BJ (cell line): ENCODE measurements at regions not wholly inside any gene's neighbourhood (a gene's known extent, or its start where the extent isn't known, plus 50 kb on each side); places are given as distances from the start of the nearest gene placed in this dataset.
"Not testable (repeated sequence)": the region's sequence is repeated elsewhere in the genome, so short reads cannot be mapped to it uniquely, and the experiment has no call there.

Source experiments
- CTCF ChIA-PET: fragments of 350-600 bp; formaldehyde crosslinking; extraction: SDS; loops from one replicate; lab custom pipeline; 2021; ENCODE audit warnings: antibody characterized with exemption, inconsistent platforms; lab: Yijun Ruan, JAX
- POLR2A ChIA-PET: fragments of 300-600 bp; sonication (Branson Sonifier 250); formaldehyde crosslinking; extraction: SDS; loops from one replicate; lab custom pipeline; 2021; ENCODE audit warnings: antibody characterized with exemption; lab: Charles Lee
- DNase-seq: peaks from one replicate; pipeline ENCODE4 v3.0.0-alpha.2; 2011; ENCODE audit warnings: low read depth
- H3K27me3 ChIP-seq: 2 replicates; pipeline ENCODE4 v1.6.0; 2011; ENCODE audit warnings: low read length; ENCODE audit not compliant: control insufficient read depth, insufficient read depth
- H3K36me3 ChIP-seq: 2 replicates; pipeline ENCODE4 v1.5.1; 2011; ENCODE audit warnings: low read length; ENCODE audit not compliant: control insufficient read depth, insufficient read depth
- H3K4me3 ChIP-seq: 2 replicates; pipeline ENCODE4 v1.5.1; 2011; ENCODE audit warnings: low read depth, mild to moderate bottlenecking, control low read depth, low read length
- TF ChIP-seq, protein P1 (sequence below): IDR thresholded peaks from 2 replicates; pipeline ENCODE4 v1.5.1; 2011; ENCODE audit warnings: low read depth, mild to moderate bottlenecking, control low read depth, inconsistent platforms, low read length, moderate library complexity; ENCODE audit not compliant: insufficient read depth

- H3K27me3 ChIP-seq, H3K4me3 ChIP-seq, H3K36me3 ChIP-seq, DNase-seq: not testable (repeated sequence)
- ChIA-PET CTCF (interaction anchor here (0.7 to 1.0 kb wide), 3 partner anchors 9 to 38 kb away, joined by 3 read pairs; no protein-coding TSS in a partner anchor), POLR2A (interaction anchor here (0.6 kb wide), 1 partner anchor 219 kb away, joined by 3 read pairs; no protein-coding TSS in a partner anchor)
These were observed 97.5 kb downstream of the ZNF664 start for GRCh38 chr12:124070394-124071074.

- POLR2A ChIA-PET = no interaction called here
- H3K27me3 ChIP-seq = no peaks in the 10 kb centered on the region
- no peak overlapping the region for H3K4me3 ChIP-seq
- DNase-seq = no peak
- TF ChIP-seq, protein P1, sequence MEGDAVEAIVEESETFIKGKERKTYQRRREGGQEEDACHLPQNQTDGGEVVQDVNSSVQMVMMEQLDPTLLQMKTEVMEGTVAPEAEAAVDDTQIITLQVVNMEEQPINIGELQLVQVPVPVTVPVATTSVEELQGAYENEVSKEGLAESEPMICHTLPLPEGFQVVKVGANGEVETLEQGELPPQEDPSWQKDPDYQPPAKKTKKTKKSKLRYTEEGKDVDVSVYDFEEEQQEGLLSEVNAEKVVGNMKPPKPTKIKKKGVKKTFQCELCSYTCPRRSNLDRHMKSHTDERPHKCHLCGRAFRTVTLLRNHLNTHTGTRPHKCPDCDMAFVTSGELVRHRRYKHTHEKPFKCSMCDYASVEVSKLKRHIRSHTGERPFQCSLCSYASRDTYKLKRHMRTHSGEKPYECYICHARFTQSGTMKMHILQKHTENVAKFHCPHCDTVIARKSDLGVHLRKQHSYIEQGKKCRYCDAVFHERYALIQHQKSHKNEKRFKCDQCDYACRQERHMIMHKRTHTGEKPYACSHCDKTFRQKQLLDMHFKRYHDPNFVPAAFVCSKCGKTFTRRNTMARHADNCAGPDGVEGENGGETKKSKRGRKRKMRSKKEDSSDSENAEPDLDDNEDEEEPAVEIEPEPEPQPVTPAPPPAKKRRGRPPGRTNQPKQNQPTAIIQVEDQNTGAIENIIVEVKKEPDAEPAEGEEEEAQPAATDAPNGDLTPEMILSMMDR = no peak
- no peaks in the 10 kb centered on the region for H3K36me3 ChIP-seq
- CTCF ChIA-PET = interaction anchor here (1.0 kb wide), 2 partner anchors 8 to 39 kb away, joined by 3 read pairs; no protein-coding TSS in a partner anchor
These were observed 98.0 kb downstream of the ZNF664 start for GRCh38 chr12:124071075-124071443.

DNA sequence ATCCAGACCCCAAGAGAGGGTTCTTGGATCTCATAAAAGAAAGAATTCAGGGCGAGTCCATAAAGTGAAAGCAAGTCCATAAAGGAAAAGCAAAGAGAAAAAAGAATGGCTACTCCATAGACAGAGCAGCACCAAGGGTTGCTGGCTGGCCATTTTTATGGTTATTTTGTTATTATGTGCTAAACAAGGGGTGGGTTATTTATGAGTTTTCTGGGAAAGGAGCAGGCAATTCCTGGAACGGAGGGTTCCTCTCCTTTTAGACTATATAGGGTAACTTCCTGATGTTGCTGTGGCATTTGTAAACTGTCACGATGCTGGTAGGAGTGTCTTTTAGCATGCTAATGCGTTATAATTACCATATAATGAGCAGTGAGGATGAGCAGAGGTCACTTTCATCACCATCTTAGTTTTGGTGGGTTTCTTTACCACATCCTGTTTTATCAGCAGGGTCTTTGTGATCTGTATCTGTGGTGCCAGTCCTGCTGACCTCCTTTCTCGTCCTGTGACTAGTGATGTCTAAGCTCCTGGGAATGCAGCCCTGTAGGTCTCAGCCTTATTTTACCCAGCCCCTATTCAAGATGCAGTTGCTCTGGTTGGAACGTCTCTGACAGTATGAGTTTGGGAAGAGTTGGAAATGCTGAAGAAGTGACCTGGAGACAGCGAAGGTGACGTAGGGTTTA is 100.5 kb downstream of the ZNF664 start:
- no peak for DNase-seq
- Histone ChIP-seq H3K4me3 (no peak overlapping the region), H3K36me3 (no peaks in the 10 kb centered on the region), H3K27me3 (peaks cover 1% of the 10 kb centered on the region; the same call in 1 of the 2 replicates)
- ChIA-PET CTCF (no interaction called here), POLR2A (no interaction called here)
- TF ChIP-seq, protein P1 = no peak

DNA sequence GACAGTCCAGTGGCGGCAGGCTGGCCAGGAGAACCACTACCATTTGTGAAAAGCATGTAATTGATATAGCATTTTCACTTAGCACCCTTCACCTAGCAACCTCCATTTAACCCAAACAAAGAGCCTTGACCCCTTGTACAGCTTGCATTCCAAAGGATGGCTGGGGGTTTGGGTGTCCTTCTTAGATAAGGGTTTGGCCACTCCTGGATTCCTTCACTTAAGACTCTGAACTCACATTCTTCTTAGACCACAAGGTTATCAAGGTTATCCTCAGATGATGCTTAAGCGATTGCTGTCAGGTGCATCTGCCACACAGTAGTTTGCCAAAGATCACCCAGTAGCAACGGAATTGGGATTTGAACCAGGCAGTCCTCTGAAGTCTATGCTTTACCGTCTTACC is 102.8 kb downstream of the ZNF664 start:
- no peaks in the 10 kb centered on the region for H3K36me3 ChIP-seq
- TF ChIP-seq, protein P1 = no peak
- H3K27me3 ChIP-seq = peaks cover 1% of the 10 kb centered on the region
- H3K4me3 ChIP-seq = no peak overlapping the region
- no peak for DNase-seq
- POLR2A ChIA-PET = no interaction called here
- CTCF ChIA-PET = no interaction called here

GRCh38 chr12:124077701-124078100 is 104.7 kb downstream of the ZNF664 start:
- TF ChIP-seq, protein P1 = no peak
- Histone ChIP-seq H3K4me3 (no peak overlapping the region), H3K27me3 (peaks cover 1% of the 10 kb centered on the region), H3K36me3 (no peaks in the 10 kb centered on the region)
- DNase-seq = no peak
- CTCF ChIA-PET = interaction anchor here (0.5 kb wide), 1 partner anchor 1051 kb away, joined by 3 read pairs; no protein-coding TSS in a partner anchor
- POLR2A ChIA-PET = no interaction called here
